ENCODE measurements at regions not wholly inside any gene's neighbourhood (a gene's known extent, or its start where the extent isn't known, plus 50 kb on each side); places are given as distances from the start of the nearest gene placed in this dataset.

- TF ChIP-seq POLR2A (IDR thresholded peaks at IDR 0.05), result no peak
- no peak for TF ChIP-seq POLR2AphosphoS5 (IDR thresholded peaks at IDR 0.05)
- no peak for TF ChIP-seq CTCF (IDR thresholded peaks at IDR 0.05)
These were observed 261.2 kb downstream of the ANXA1 start for GRCh38 chr9:73412874-73413273.

Measured in upper lobe of left lung (tissue), 4 donors.